ENCODE measurements at regions not wholly inside any gene's neighbourhood (a gene's known extent, or its start where the extent isn't known, plus 50 kb on each side); places are given as distances from the start of the nearest gene placed in this dataset.

DNA sequence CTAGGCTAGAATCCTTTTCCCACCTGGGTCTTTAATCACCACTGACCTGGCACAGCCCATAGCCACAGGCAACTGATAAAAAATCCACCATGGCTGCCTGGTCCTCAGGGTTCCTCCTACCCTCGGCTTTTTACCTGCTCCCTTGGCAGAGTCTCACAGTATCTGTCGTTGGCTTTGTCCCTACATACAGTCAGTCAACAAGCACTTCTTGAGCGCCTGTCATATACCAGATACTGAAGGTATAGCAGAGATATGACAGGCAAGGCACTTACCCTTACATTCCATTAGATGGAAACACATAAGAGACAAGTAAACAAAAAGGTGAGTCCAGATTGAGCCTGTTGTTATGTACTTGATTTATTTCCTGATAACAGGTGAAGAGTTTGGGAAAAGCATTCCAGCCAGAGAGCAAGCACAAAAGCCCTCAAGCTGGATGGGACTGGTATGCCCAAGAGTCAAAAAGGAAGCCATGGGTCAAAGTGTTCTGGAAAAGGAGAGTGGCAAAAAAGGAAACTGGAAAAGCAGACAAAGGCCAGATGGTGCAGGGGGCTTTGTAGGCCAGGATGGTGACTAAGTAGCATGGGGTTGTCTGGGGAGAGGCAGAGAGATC is 247.0 kb downstream of the CHD9NB start:
- Histone ChIP-seq H3K27ac (ENCODE audit: low read depth, low read length, poor library complexity, severe bottlenecking) (no peak overlapping the region), H3K79me2 (ENCODE audit: insufficient read depth, low read length) (no peaks in the 10 kb centered on the region), H3K4me1 (ENCODE audit: insufficient read depth, low read length, severe bottlenecking) (no peaks in the 10 kb centered on the region), H3K4me2 (ENCODE audit: low read length) (no peak overlapping the region), H3K9me2 (ENCODE audit: low read depth, low read length) (no peaks in the 10 kb centered on the region), H2AFZ (ENCODE audit: low read length) (no peak overlapping the region), H4K20me1 (ENCODE audit: insufficient read depth, low read length) (no peaks in the 10 kb centered on the region), H3K4me3 (ENCODE audit: low read depth, low read length, poor library complexity, severe bottlenecking) (no peak overlapping the region), H3K9ac (ENCODE audit: low read length) (no peak overlapping the region), H3F3A (ENCODE audit: insufficient read depth, low read length) (no peaks in the 10 kb centered on the region), H3K9me3 (ENCODE audit: low read length) (no peaks in the 10 kb centered on the region), H3K36me3 (ENCODE audit: insufficient read depth, low read length) (no peaks in the 10 kb centered on the region), H3K27me3 (ENCODE audit: insufficient read depth, low read length) (no peaks in the 10 kb centered on the region)
- TF ChIP-seq EZH2 (IDR thresholded peaks at IDR 0.05; ENCODE audit: borderline replicate concordance, low read length) (no peak), CTCF (IDR thresholded peaks at IDR 0.05; ENCODE audit: low read length) (no peak)

DNA sequence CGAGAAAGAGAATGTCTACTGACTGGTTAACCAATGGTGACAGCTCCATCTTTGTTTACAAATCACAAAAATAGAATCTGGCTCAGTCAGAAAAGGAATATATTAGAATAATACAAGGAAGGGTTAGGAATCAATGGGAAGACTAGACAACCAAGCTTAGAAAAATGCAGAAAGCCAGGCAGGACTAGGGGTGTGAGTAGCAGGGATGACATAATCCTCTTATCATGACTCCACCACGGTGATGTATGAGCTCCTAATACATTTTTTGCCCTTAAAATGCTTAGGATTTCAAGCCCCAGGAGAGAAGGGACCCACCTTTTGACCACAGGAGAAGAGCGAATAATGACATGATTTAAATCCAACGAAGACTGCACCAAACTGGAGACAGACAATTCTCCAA is 252.3 kb downstream of the CHD9NB start:
- H4K20me1 ChIP-seq (ENCODE audit: insufficient read depth, low read length) = no peaks in the 10 kb centered on the region
- H3K27me3 ChIP-seq (ENCODE audit: insufficient read depth, low read length) = no peaks in the 10 kb centered on the region
- no peaks in the 10 kb centered on the region for H3F3A ChIP-seq (ENCODE audit: insufficient read depth, low read length)
- H3K4me3 ChIP-seq (ENCODE audit: low read depth, low read length, poor library complexity, severe bottlenecking) = no peak overlapping the region
- TF ChIP-seq CTCF (IDR thresholded peaks at IDR 0.05; ENCODE audit: low read length) = no peak
- no peak for TF ChIP-seq EZH2 (IDR thresholded peaks at IDR 0.05; ENCODE audit: borderline replicate concordance, low read length)
- no peaks in the 10 kb centered on the region for H3K79me2 ChIP-seq (ENCODE audit: insufficient read depth, low read length)
- no peak overlapping the region for H3K27ac ChIP-seq (ENCODE audit: low read depth, low read length, poor library complexity, severe bottlenecking)
- H3K4me1 ChIP-seq (ENCODE audit: insufficient read depth, low read length, severe bottlenecking) = no peaks in the 10 kb centered on the region
- H3K9ac ChIP-seq (ENCODE audit: low read length) = no peak overlapping the region
- no peaks in the 10 kb centered on the region for H3K9me2 ChIP-seq (ENCODE audit: low read depth, low read length)
- H3K9me3 ChIP-seq (ENCODE audit: low read length) = no peaks in the 10 kb centered on the region
- H2AFZ ChIP-seq (ENCODE audit: low read length) = no peak overlapping the region
- no peak overlapping the region for H3K4me2 ChIP-seq (ENCODE audit: low read length)
- H3K36me3 ChIP-seq (ENCODE audit: insufficient read depth, low read length) = no peaks in the 10 kb centered on the region

DNA sequence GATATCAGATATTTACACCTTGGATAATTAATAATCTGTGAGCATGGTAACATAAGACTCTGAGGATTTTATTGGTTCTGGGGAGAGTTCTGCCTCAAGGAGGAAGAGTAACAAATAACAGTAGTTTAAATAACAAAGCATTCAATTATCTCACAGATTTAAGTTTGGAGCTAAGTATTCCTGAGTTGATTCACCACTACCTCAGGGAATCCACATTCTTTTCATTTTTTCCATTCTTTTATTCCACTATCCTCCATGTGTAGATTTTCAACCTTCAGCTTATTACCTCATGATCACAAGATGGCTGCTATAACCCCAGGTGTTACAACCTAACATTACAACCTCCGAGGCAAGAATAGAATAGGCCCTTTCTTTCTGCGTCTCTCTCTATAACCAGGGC is 252.2 kb upstream of the TOX3 start:
- H4K20me1 ChIP-seq (ENCODE audit: insufficient read depth, low read length) = no peaks in the 10 kb centered on the region
- H3K9me2 ChIP-seq (ENCODE audit: low read depth, low read length) = no peaks in the 10 kb centered on the region
- H3K9me3 ChIP-seq (ENCODE audit: low read length) = no peaks in the 10 kb centered on the region
- no peak overlapping the region for H3K4me3 ChIP-seq (ENCODE audit: low read depth, low read length, poor library complexity, severe bottlenecking)
- H3K27me3 ChIP-seq (ENCODE audit: insufficient read depth, low read length) = no peaks in the 10 kb centered on the region
- TF ChIP-seq CTCF (IDR thresholded peaks at IDR 0.05; ENCODE audit: low read length) (no peak), EZH2 (IDR thresholded peaks at IDR 0.05; ENCODE audit: borderline replicate concordance, low read length) (no peak)
- no peaks in the 10 kb centered on the region for H3K79me2 ChIP-seq (ENCODE audit: insufficient read depth, low read length)
- no peak overlapping the region for H3K4me2 ChIP-seq (ENCODE audit: low read length)
- no peak overlapping the region for H3K27ac ChIP-seq (ENCODE audit: low read depth, low read length, poor library complexity, severe bottlenecking)
- H2AFZ ChIP-seq (ENCODE audit: low read length) = no peak overlapping the region
- no peaks in the 10 kb centered on the region for H3F3A ChIP-seq (ENCODE audit: insufficient read depth, low read length)
- no peak overlapping the region for H3K9ac ChIP-seq (ENCODE audit: low read length)
- H3K4me1 ChIP-seq (ENCODE audit: insufficient read depth, low read length, severe bottlenecking) = no peaks in the 10 kb centered on the region
- H3K36me3 ChIP-seq (ENCODE audit: insufficient read depth, low read length) = no peaks in the 10 kb centered on the region

All from OCI-LY1 (cell line).